ENCODE measurements at regions not wholly inside any gene's neighbourhood (a gene's known extent, or its start where the extent isn't known, plus 50 kb on each side); places are given as distances from the start of the nearest gene placed in this dataset.

- DNase-seq: no peak
Observed at GRCh38 chr17:69722518-69722917, 308.0 kb downstream of the MAP2K6 start.

- DNase-seq: no peak
Observed at GRCh38 chr17:69723316-69723715, 308.8 kb downstream of the MAP2K6 start.

GRCh38 chr17:69723741-69724140 is 309.2 kb downstream of the MAP2K6 start:
- no peak for DNase-seq

GRCh38 chr17:69724238-69724637 is 309.7 kb downstream of the MAP2K6 start:
- no peak for DNase-seq

GRCh38 chr17:69725146-69725545 is 310.6 kb downstream of the MAP2K6 start:
- DNase-seq: no peak

GRCh38 chr17:69728816-69729215 is 314.3 kb downstream of the MAP2K6 start:
- no peak for DNase-seq

GRCh38 chr17:69729944-69730343 is 315.4 kb downstream of the MAP2K6 start:
- DNase-seq: no peak

GRCh38 chr17:69732272-69732918 is 317.9 kb downstream of the MAP2K6 start:
- no peak for DNase-seq

GRCh38 chr17:69733171-69734012 is 318.9 kb downstream of the MAP2K6 start:
- no peak for DNase-seq

- DNase-seq: no peak
Observed at GRCh38 chr17:69734656-69735055, 320.2 kb downstream of the MAP2K6 start.

- no peak for DNase-seq
Observed at GRCh38 chr17:69735285-69735684, 320.8 kb downstream of the MAP2K6 start.

GRCh38 chr17:69743091-69743490 is 328.6 kb downstream of the MAP2K6 start:
- DNase-seq: no peak

- no peak for DNase-seq
Observed at GRCh38 chr17:69744512-69745070, 330.1 kb downstream of the MAP2K6 start.

GRCh38 chr17:69749911-69750310 is 325.1 kb upstream of the KCNJ16 start:
- DNase-seq: no peak

GRCh38 chr17:69757688-69758430 is 317.2 kb upstream of the KCNJ16 start:
- DNase-seq: peak; percentile 65

GRCh38 chr17:69760562-69760961 is 314.5 kb upstream of the KCNJ16 start:
- DNase-seq: no peak

GRCh38 chr17:69761011-69761410 is 314.0 kb upstream of the KCNJ16 start:
- DNase-seq: no peak

- DNase-seq: no peak
Observed at GRCh38 chr17:69761767-69762321, 313.2 kb upstream of the KCNJ16 start.

GRCh38 chr17:69762359-69762758 is 312.7 kb upstream of the KCNJ16 start:
- DNase-seq: no peak

GRCh38 chr17:69762766-69763165 is 312.3 kb upstream of the KCNJ16 start:
- DNase-seq: no peak

GRCh38 chr17:69763503-69763902 is 311.5 kb upstream of the KCNJ16 start:
- no peak for DNase-seq

- DNase-seq: no peak
Observed at GRCh38 chr17:69764146-69764545, 310.9 kb upstream of the KCNJ16 start.

GRCh38 chr17:69769050-69769449 is 306.0 kb upstream of the KCNJ16 start:
- no peak for DNase-seq

Data from SIG-M5 (cell line).